ENCODE measurements at regions not wholly inside any gene's neighbourhood (a gene's known extent, or its start where the extent isn't known, plus 50 kb on each side); places are given as distances from the start of the nearest gene placed in this dataset.

GRCh38 chr12:104833756-104834155 is 124.3 kb downstream of the SLC41A2 start:
- in situ Hi-C loops (cut with MboI; ENCODE audit: low pct_unique_long_range_greater_than_20kb, low sequenced_read_pairs, unreplicated experiment), result no loop called here
- no peak for TF ChIP-seq CTCF (IDR thresholded peaks at IDR 0.05; ENCODE audit: extremely low read depth, insufficient read depth, missing control alignments)
- DNase-seq (ENCODE audit: low spot score), result no peak

GRCh38 chr12:104828015-104828414 is 130.1 kb downstream of the SLC41A2 start:
- in situ Hi-C loops (cut with MboI; ENCODE audit: low pct_unique_long_range_greater_than_20kb, low sequenced_read_pairs, unreplicated experiment), result no loop called here
- DNase-seq (ENCODE audit: low spot score), result no peak
- no peak for TF ChIP-seq CTCF (IDR thresholded peaks at IDR 0.05; ENCODE audit: extremely low read depth, insufficient read depth, missing control alignments)

- in situ Hi-C loops (cut with MboI; ENCODE audit: low pct_unique_long_range_greater_than_20kb, low sequenced_read_pairs, unreplicated experiment), result no loop called here
- TF ChIP-seq CTCF (IDR thresholded peaks at IDR 0.05; ENCODE audit: extremely low read depth, insufficient read depth, missing control alignments), result no peak
- no peak for DNase-seq (ENCODE audit: low spot score)
These were observed 130.5 kb downstream of the SLC41A2 start for GRCh38 chr12:104827587-104827986.

GRCh38 chr12:104825408-104825807 is 132.7 kb downstream of the SLC41A2 start:
- no peak for TF ChIP-seq CTCF (IDR thresholded peaks at IDR 0.05; ENCODE audit: extremely low read depth, insufficient read depth, missing control alignments)
- no peak for DNase-seq (ENCODE audit: low spot score)
- in situ Hi-C loops (cut with MboI; ENCODE audit: low pct_unique_long_range_greater_than_20kb, low sequenced_read_pairs, unreplicated experiment), result no loop called here

- TF ChIP-seq CTCF (IDR thresholded peaks at IDR 0.05; ENCODE audit: extremely low read depth, insufficient read depth, missing control alignments), result no peak
- no peak for DNase-seq (ENCODE audit: low spot score)
- in situ Hi-C loops (cut with MboI; ENCODE audit: low pct_unique_long_range_greater_than_20kb, low sequenced_read_pairs, unreplicated experiment), result no loop called here
These were observed 134.1 kb downstream of the SLC41A2 start for GRCh38 chr12:104823985-104824461.

GRCh38 chr12:104822941-104823340 is 135.1 kb downstream of the SLC41A2 start:
- no peak for TF ChIP-seq CTCF (IDR thresholded peaks at IDR 0.05; ENCODE audit: extremely low read depth, insufficient read depth, missing control alignments)
- no peak for DNase-seq (ENCODE audit: low spot score)
- in situ Hi-C loops (cut with MboI; ENCODE audit: low pct_unique_long_range_greater_than_20kb, low sequenced_read_pairs, unreplicated experiment), result no loop called here
